HepG2 (cell line): ENCODE measurements at regions not wholly inside any gene's neighbourhood (a gene's known extent, or its start where the extent isn't known, plus 50 kb on each side); places are given as distances from the start of the nearest gene placed in this dataset.

Source experiments
- ARID3A ChIP-seq: IDR thresholded peaks from 2 replicates; pipeline ENCODE4 v1.6.1; 2012; ENCODE audit warnings: low read depth, low read length, improper control_type of control experiment
- CCAR2 ChIP-seq: fragments of 200-400 bp; formaldehyde crosslinking; optimal IDR thresholded peaks from 2 replicates; pipeline ENCODE3; 2018; ENCODE audit warnings: low read depth, mild to moderate bottlenecking, low read length, moderate library complexity
- EP300 ChIP-seq, 3 experiments: sonication (generic) in 1 of 3; formaldehyde crosslinking in 1 of 3; IDR thresholded peaks; 2 replicates each; pipeline versions ENCODE4 v1.5.1 to v1.6.1; 2011 to 2020; ENCODE audit warnings: low read depth in 2 of 3, low read length in 2 of 3, borderline replicate concordance in 1 of 3, improper control_type of control experiment in 1 of 3, mild to moderate bottlenecking in 1 of 3, missing genetic modification reagents in 1 of 3, moderate library complexity in 1 of 3
- FOXA1 ChIP-seq, 2 experiments: fragments of 450-650 bp in 1 of 2; sonication (generic) in 1 of 2; formaldehyde crosslinking in 1 of 2; IDR thresholded peaks; 2 replicates each; pipeline versions ENCODE4 v1.4.0 to v1.6.1; 2016 to 2020; ENCODE audit warnings: missing genetic modification reagents in 1 of 2
- FOXA3 ChIP-seq: IDR thresholded peaks from 2 replicates; pipeline ENCODE4 v1.6.1; 2016; ENCODE audit warnings: missing genetic modification reagents, missing compliant biosample characterization
- GABPB1 ChIP-seq: IDR thresholded peaks from 2 replicates; pipeline ENCODE4 v1.6.1; 2016; ENCODE audit warnings: mild to moderate bottlenecking, missing genetic modification reagents, moderate library complexity, missing compliant biosample characterization
- GTF2F1 ChIP-seq: fragments of 150-350 bp; IDR thresholded peaks from 2 replicates; pipeline ENCODE4 v1.6.1; 2014; ENCODE audit warnings: low read length
- KLF15 ChIP-seq: sonication (generic); formaldehyde crosslinking; IDR thresholded peaks from 2 replicates; pipeline ENCODE4 v1.8.1; 2023; ENCODE audit warnings: borderline replicate concordance, mild to moderate bottlenecking, inconsistent platforms, missing genetic modification reagents, mixed read lengths
- NFE2L1 ChIP-seq: sonication (generic); formaldehyde crosslinking; IDR thresholded peaks from 2 replicates; pipeline ENCODE4 v1.4.0; 2020; ENCODE audit warnings: missing genetic modification reagents, mild to moderate bottlenecking, borderline replicate concordance
- POGZ ChIP-seq: sonication (generic); formaldehyde crosslinking; IDR thresholded peaks from 2 replicates; pipeline ENCODE4 v1.4.0; 2020; ENCODE audit warnings: mild to moderate bottlenecking, missing genetic modification reagents
- RAD21 ChIP-seq: fragments of 450-650 bp; formaldehyde crosslinking; IDR thresholded peaks from 2 replicates; pipeline ENCODE4 v1.5.0; 2020; ENCODE audit warnings: mild to moderate bottlenecking
- SKI ChIP-seq: fragments of 450-650 bp; IDR thresholded peaks from one replicate; pipeline ENCODE4 v1.6.1; 2018; ENCODE audit warnings: mild to moderate bottlenecking; ENCODE audit not compliant: partially characterized antibody
- TBL1XR1 ChIP-seq: fragments of 150-350 bp; IDR thresholded peaks from 2 replicates; pipeline ENCODE4 v1.6.1; 2014; ENCODE audit warnings: borderline replicate concordance, low read length; ENCODE audit not compliant: partially characterized antibody
- ZNF296 ChIP-seq: sonication (generic); formaldehyde crosslinking; conservative IDR thresholded peaks from 2 replicates; pipeline ENCODE4 v1.5.0; 2020; ENCODE audit warnings: mild to moderate bottlenecking, missing genetic modification reagents
- ZNF407 ChIP-seq: sonication (generic); formaldehyde crosslinking; IDR thresholded peaks from one replicate; pipeline ENCODE4 v1.5.1; 2020; ENCODE audit warnings: mild to moderate bottlenecking, missing genetic modification reagents; ENCODE audit errors: not compliant biosample characterization
- ZNF414 ChIP-seq: sonication (generic); formaldehyde crosslinking; IDR thresholded peaks from 2 replicates; pipeline ENCODE4 v1.5.0; 2020; ENCODE audit warnings: missing genetic modification reagents
- ZNF468 ChIP-seq: sonication (generic); formaldehyde crosslinking; IDR thresholded peaks from 2 replicates; pipeline ENCODE4 v1.8.0; 2022; ENCODE audit warnings: mild to moderate bottlenecking, moderate library complexity, missing genetic modification reagents
- ZNF773 ChIP-seq: sonication (generic); formaldehyde crosslinking; IDR thresholded peaks from 2 replicates; pipeline ENCODE4 v1.4.0; 2020; ENCODE audit warnings: missing genetic modification reagents, borderline replicate concordance
- ZNF782 ChIP-seq: sonication (generic); formaldehyde crosslinking; IDR thresholded peaks from 2 replicates; pipeline ENCODE4 v1.4.0; 2020; ENCODE audit warnings: missing genetic modification reagents, mild to moderate bottlenecking, borderline replicate concordance

- TF ChIP-seq ZNF773 (CRISPR knock-in tag) (no peak), TBL1XR1 (peak; percentile 11), SKI (peak; percentile 88), ZNF414 (CRISPR knock-in tag) (no peak), NFE2L1 (CRISPR knock-in tag) (no peak), POGZ (CRISPR knock-in tag) (no peak), ZNF782 (CRISPR knock-in tag) (no peak), ARID3A (peak; percentile 98), RAD21 (CRISPR knock-in tag) (peak; percentile 70), ZNF468 (CRISPR knock-in tag) (no peak), FOXA1 (IDR thresholded peaks at IDR 0.05) (no peak), FOXA1 (CRISPR knock-in tag; IDR thresholded peaks at IDR 0.05) (peak; percentile 43; the same call in 1 of the 2 replicates), GTF2F1 (no peak), ZNF296 (CRISPR knock-in tag) (no peak), CCAR2 (no peak), GABPB1 (no peak), ZNF407 (CRISPR knock-in tag) (no peak), KLF15 (no peak), FOXA3 (CRISPR knock-in tag) (peak; percentile 11; the same call in 1 of the 2 replicates), EP300 (IDR thresholded peaks at IDR 0.05; ENCODE audit: low read depth in 2 of 2, low read length in 2 of 2) (0 out of 4 replicates have a peak, but pooled peaks of 1 of the 2 experiments have one; percentile 15), EP300 (CRISPR knock-in tag; IDR thresholded peaks at IDR 0.05; ENCODE audit: borderline replicate concordance) (no peak)
These were observed 70.5 kb downstream of the FAM217A start (continued) for GRCh38 chr6:4008324-4009047.
